Fibroblast of the aortic adventitia (primary cell): ENCODE measurements at regions not wholly inside any gene's neighbourhood (a gene's known extent, or its start where the extent isn't known, plus 50 kb on each side); places are given as distances from the start of the nearest gene placed in this dataset.

ENCODE experiments used
- DNase-seq: peaks from one replicate; pipeline ENCODE4 v3.0.0-alpha.2; 2010; ENCODE audit warnings: low read depth
- H3K4me3 ChIP-seq: 2 replicates; pipeline ENCODE4 v1.5.1; 2011; ENCODE audit warnings: low read depth, mild to moderate bottlenecking, control low read depth, low read length, moderate library complexity
- TF ChIP-seq, protein P1 (sequence below): IDR thresholded peaks from 2 replicates; pipeline ENCODE4 v1.5.1; 2011; ENCODE audit warnings: mild to moderate bottlenecking, low read length, control low read depth, inconsistent platforms; ENCODE audit not compliant: insufficient read depth

DNA sequence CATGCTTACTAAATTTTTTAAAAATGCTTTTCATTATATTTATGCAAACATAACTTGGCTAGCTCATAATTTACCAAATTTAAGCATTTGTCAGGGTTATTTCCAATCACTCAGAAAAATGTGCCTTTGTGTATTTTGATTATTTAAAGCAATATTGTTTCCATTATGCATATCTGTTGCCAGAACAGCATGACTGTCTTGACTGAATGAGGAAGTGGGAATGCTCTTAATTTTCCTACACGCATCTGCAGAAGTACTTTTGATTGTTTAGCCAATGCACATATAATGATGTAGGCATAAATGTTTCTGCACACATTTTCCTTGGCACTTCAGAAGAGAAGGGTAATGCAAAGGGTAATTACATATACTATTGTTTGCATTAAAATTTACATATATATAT, 92.5 kb upstream of the ADGRL2 start:
- no peak overlapping the region for H3K4me3 ChIP-seq
- DNase-seq: no peak
- TF ChIP-seq, protein P1, sequence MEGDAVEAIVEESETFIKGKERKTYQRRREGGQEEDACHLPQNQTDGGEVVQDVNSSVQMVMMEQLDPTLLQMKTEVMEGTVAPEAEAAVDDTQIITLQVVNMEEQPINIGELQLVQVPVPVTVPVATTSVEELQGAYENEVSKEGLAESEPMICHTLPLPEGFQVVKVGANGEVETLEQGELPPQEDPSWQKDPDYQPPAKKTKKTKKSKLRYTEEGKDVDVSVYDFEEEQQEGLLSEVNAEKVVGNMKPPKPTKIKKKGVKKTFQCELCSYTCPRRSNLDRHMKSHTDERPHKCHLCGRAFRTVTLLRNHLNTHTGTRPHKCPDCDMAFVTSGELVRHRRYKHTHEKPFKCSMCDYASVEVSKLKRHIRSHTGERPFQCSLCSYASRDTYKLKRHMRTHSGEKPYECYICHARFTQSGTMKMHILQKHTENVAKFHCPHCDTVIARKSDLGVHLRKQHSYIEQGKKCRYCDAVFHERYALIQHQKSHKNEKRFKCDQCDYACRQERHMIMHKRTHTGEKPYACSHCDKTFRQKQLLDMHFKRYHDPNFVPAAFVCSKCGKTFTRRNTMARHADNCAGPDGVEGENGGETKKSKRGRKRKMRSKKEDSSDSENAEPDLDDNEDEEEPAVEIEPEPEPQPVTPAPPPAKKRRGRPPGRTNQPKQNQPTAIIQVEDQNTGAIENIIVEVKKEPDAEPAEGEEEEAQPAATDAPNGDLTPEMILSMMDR: no peak

DNA sequence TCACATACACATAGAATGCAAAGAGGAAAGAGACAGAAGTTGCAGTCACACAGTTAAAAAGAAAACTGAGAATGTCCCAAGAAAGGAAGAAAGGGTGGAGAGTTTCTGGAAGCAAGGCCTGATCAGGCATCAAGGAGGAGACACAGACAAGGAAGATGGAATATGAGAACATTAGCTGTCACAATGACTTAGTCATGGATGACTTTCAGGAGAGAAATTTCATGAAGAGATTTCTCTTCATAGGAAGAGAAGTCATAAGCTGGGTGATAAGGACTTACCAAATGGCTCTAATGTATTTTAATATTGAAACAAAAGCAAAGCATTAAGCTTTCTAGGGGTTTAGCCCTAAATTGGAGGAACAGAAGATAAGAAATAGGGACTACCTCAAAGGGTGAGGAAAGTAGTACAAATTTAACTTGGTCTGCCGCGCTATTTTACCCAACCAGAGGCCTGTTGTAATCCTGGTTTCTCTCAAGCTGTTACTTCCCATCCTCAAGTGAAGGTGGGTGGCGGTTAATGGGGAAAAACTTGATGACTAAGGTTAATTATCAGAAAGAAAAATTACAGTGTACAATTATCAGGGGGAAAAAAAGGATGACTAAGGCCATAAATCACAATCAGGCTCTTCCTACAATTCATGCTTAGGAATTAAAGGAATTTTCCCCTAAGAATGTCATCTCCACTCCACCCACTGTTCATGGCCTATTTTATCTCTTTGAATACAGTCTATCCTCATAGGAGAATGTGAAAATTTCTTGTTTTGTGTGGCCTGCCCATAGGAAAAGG, 93.9 kb upstream of the ADGRL2 start:
- DNase-seq: peak; percentile 88
- H3K4me3 ChIP-seq: no peak overlapping the region
- TF ChIP-seq, protein P1: no peak

DNA sequence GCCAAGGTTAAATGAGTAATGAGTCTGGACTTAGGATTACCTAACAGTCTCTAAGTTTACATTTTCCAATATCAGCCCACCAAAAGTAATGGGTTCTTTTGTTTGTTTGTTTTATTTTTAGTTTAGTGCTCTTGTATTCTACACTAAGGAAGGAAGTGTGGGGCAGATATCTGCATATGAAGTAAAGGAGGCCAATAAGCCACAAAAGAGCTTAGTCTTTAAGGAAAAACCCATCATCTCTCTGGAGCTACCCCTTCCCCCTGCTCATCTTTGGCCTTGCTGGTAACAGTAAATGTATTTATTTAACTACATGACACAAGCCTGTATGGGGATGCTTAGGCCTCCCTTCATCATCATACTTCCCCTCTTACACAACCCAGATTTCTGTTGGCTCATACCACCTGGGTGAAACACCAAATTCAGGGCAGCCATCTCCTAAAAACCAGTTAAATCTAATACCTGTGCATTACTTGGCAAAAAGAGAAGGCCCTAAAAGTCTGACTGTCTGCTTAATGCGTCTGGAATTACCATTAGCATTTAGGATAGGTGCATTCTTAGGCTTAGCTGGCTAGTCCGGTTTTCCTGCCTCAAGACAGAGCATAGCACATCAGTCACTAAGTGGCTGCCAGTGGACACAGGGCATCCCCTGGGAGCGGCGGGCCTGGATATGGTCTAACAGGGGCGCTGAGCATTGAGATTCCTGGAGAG, 96.8 kb upstream of the ADGRL2 start:
- TF ChIP-seq, protein P1: no peak
- H3K4me3 ChIP-seq: no peak overlapping the region
- DNase-seq: peak; percentile 67

DNA sequence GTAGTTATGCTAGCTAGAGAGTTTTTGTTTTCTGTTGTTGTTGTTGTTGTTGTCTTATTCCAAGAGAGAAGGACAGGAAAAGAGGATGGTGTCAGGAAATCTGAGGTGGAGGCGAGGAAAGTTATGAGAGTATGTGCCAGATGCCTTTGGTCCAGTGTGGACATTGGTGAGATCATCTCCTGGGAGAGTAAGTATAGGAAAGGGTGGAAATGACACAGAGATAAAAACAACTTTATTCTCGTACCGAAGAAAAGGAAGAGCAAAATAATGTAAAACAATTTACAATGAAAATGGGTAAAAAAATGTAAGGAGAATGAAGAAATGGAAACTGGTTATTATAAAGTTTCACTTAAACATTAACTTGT, 97.4 kb upstream of the ADGRL2 start:
- peak; percentile 71 for DNase-seq
- H3K4me3 ChIP-seq: no peak overlapping the region
- TF ChIP-seq, protein P1: no peak

DNA sequence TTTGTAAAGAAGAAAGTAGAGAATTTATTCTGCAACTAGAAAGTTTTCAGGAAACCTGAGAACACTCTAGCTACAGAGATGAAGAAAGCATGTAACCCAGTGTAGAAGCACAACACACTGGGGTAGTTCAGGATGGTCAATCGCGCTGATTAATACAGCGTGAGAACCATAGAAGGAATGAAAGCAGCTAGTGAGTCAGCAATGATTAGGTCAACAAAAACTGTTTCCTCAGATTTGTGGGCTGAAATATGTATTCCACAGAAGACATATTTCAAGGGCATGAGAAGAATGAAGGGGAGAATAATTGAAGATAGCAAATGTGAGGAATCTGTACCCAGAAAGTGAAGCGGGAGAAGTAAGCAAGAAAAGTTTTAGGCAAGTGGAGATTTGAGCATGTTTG, 97.8 kb upstream of the ADGRL2 start:
- no peak overlapping the region for H3K4me3 ChIP-seq

DNA sequence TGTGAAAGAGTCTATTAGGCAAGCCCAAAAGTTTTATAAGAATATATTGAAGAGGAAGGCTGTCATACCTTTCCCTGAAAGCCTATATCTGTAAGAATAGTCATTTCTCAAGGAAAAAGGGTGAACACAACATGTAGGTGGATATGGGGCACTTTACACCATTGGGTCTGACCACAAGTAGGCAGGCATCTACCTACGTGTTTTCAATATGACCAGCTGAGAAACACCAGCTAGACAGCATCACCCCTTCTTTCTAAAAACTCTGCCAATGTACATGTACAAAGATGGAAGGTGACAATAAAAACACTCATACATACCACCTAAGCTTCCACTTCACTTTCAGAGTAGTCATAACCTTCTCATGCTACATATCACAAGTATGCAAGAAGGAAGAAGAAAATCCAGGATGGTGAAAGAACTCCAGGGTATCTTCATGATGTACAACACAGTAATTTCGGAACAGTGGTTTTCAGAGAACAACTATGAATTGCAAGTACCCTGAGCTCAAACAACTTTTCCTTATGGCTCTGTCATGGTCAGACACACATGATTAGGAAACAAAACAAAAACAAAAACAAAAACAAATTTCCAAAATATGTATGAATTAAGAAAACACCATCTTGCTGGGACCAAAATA, 98.5 kb upstream of the ADGRL2 start:
- TF ChIP-seq, protein P1: no peak
- H3K4me3 ChIP-seq: no peak overlapping the region
- DNase-seq: no peak

More for the DNA sequence above, 97.8 kb upstream of the ADGRL2 start:
- DNase-seq: peak; percentile 93
- TF ChIP-seq, protein P1: no peak
